Endothelial cell of umbilical vein (primary cell): ENCODE measurements at regions not wholly inside any gene's neighbourhood (a gene's known extent, or its start where the extent isn't known, plus 50 kb on each side); places are given as distances from the start of the nearest gene placed in this dataset.

ENCODE experiments used
- BruUV-seq: library from RNA; stranded (reverse); fragments of 400-500 nt; replicated peaks from 2 replicates; lab custom pipeline; 2021; lab: Mats Ljungman, UMichigan
- CTCF ChIA-PET: fragments of 300-600, 350-600 bp; sonication (Branson Sonifier 250); formaldehyde crosslinking; loops from one replicate; lab custom pipeline; 2021; ENCODE audit warnings: antibody characterized with exemption, inconsistent platforms; lab: Charles Lee
- POLR2A ChIA-PET: fragments of 300-600, 350-600 bp; sonication (Branson Sonifier 250); formaldehyde crosslinking; loops from one replicate; lab custom pipeline; 2021; ENCODE audit warnings: antibody characterized with exemption, inconsistent platforms; lab: Charles Lee
- DNase-seq: peaks from one replicate; pipeline ENCODE4 v3.0.0-alpha.2; 2011; ENCODE audit warnings: low read depth, low spot score
- FAIRE-seq: peaks from 2 replicates; lab custom pipeline; 2011; peaks lifted over from hg19 to GRCh38; lab: Jason Lieb, UNC
- H2AFZ ChIP-seq: 2 replicates; pipeline ENCODE4 v1.6.0; 2012; ENCODE audit warnings: low read depth, low read length, control low read depth, inconsistent platforms
- H3K27ac ChIP-seq: 2 replicates; pipeline ENCODE4 v1.5.1; 2011; ENCODE audit warnings: low read depth, mild to moderate bottlenecking, control low read depth, low read length, moderate library complexity; ENCODE audit not compliant: insufficient read depth
- H3K27me3 ChIP-seq, 2 experiments: 2 replicates each; pipeline versions ENCODE4 v1.6.0 to v1.6.1; 2011; ENCODE audit warnings: low read length in 2 of 2, mixed read lengths in 1 of 2; ENCODE audit not compliant: control insufficient read depth in 2 of 2, insufficient read depth in 2 of 2
- H3K36me3 ChIP-seq, 2 experiments: 2 replicates in 1 of 2; 3 replicates in 1 of 2; pipeline ENCODE4 v1.5.1; 2011; ENCODE audit warnings: low read length in 2 of 2, mild to moderate bottlenecking in 1 of 2, moderate library complexity in 1 of 2; ENCODE audit not compliant: control insufficient read depth in 2 of 2, insufficient read depth in 2 of 2; ENCODE audit errors: extremely low read depth in 1 of 2
- H3K4me1 ChIP-seq: 3 replicates; pipeline ENCODE4 v1.5.1; 2011; ENCODE audit warnings: mild to moderate bottlenecking, low read length; ENCODE audit not compliant: control insufficient read depth, insufficient read depth; ENCODE audit errors: extremely low read depth
- H3K4me2 ChIP-seq: 2 replicates; pipeline ENCODE4 v1.6.1; 2011; ENCODE audit warnings: low read length, control low read depth, mixed read lengths; ENCODE audit not compliant: insufficient read depth
- H3K4me3 ChIP-seq, 3 experiments: fragments of 200-600 bp in 1 of 3; sonication (generic), shearing (Covaris generic) in 1 of 3; replicated peaks in 1 of 3; 2 replicates each; pipeline ENCODE4 v1.5.1; 2011 to 2016; ENCODE audit warnings: control low read depth in 3 of 3, low read length in 3 of 3, mild to moderate bottlenecking in 2 of 3, inconsistent platforms in 1 of 3, low read depth in 1 of 3, moderate library complexity in 1 of 3; ENCODE audit not compliant: insufficient read depth in 1 of 3
- H3K79me2 ChIP-seq: 2 replicates; pipeline ENCODE4 v1.6.0; 2012; ENCODE audit warnings: low read length, inconsistent platforms; ENCODE audit not compliant: control insufficient read depth, insufficient read depth
- H3K9ac ChIP-seq: replicated peaks from 2 replicates; pipeline ENCODE3; 2011; ENCODE audit warnings: low read length, control low read depth; ENCODE audit not compliant: insufficient read depth; ENCODE audit errors: extremely low read depth
- H3K9me1 ChIP-seq: replicated peaks from 3 replicates; pipeline ENCODE4 v1.6.0; 2011; ENCODE audit warnings: mild to moderate bottlenecking, low read length; ENCODE audit not compliant: control insufficient read depth, insufficient read depth; ENCODE audit errors: extremely low read depth
- H3K9me3 ChIP-seq: replicated peaks from 2 replicates; pipeline ENCODE4 v1.5.1; 2012; ENCODE audit warnings: low read length, inconsistent platforms; ENCODE audit not compliant: control insufficient read depth, insufficient read depth
- H4K20me1 ChIP-seq: replicated peaks from 2 replicates; pipeline ENCODE3; 2011; ENCODE audit warnings: mild to moderate bottlenecking, low read length; ENCODE audit not compliant: control insufficient read depth, insufficient read depth; ENCODE audit errors: extremely low read depth
- EZH2 ChIP-seq: IDR thresholded peaks from 2 replicates; pipeline ENCODE4 v1.6.1; 2012; ENCODE audit warnings: borderline replicate concordance, low read depth, mild to moderate bottlenecking, moderate library complexity, low read length, inconsistent platforms; ENCODE audit not compliant: severe bottlenecking
- FOS ChIP-seq: IDR thresholded peaks from 2 replicates; pipeline ENCODE4 v1.6.1; 2011; ENCODE audit warnings: mild to moderate bottlenecking, low read length, moderate library complexity, borderline replicate concordance; ENCODE audit not compliant: insufficient read depth
- GATA2 ChIP-seq: IDR thresholded peaks from 2 replicates; pipeline ENCODE4 v1.7.0; 2011; ENCODE audit warnings: low read depth, mild to moderate bottlenecking, moderate library complexity, mixed read lengths, low read length; ENCODE audit not compliant: insufficient read length, insufficient read depth
- JUN ChIP-seq: IDR thresholded peaks from 2 replicates; pipeline ENCODE4 v1.6.1; 2011; ENCODE audit warnings: borderline replicate concordance, low read depth; ENCODE audit not compliant: insufficient read length, insufficient read depth
- MYC ChIP-seq: IDR thresholded peaks from one replicate; pipeline ENCODE4 v1.6.1; 2011; ENCODE audit warnings: mild to moderate bottlenecking, low read depth, low read length
- POLR2A ChIP-seq: IDR thresholded peaks from 2 replicates; pipeline ENCODE4 v1.6.1; 2012; ENCODE audit warnings: low read depth, mild to moderate bottlenecking, control low read depth, low read length
- POLR2AphosphoS5 ChIP-seq: IDR thresholded peaks from 2 replicates; pipeline ENCODE4 v1.6.1; 2012; ENCODE audit warnings: low read depth, mild to moderate bottlenecking, control low read depth, low read length, moderate library complexity; ENCODE audit not compliant: insufficient read depth
- dilution Hi-C: fragments of 300-500 bp; cut with MboI; formaldehyde crosslinking; loops from one replicate; pipeline ENCODE4 v1.15.0; 2019; ENCODE audit warnings: low sequenced_read_pairs; ENCODE audit not compliant: extremely low pct_ligation_motif_present
- intact Hi-C: fragments of 100-400 bp; cut with micrococcal nuclease; formaldehyde crosslinking; loops from one replicate; pipeline ENCODE4 v1.10.0; 2022
- TF ChIP-seq, protein P1 (sequence below): IDR thresholded peaks from 2 replicates; pipeline ENCODE4 v1.6.1; 2011; ENCODE audit not compliant: insufficient read depth, insufficient read length
- TF ChIP-seq, protein P2 (sequence below), 2 donors: IDR thresholded peaks; 1 replicate in 1 of 2; 2 replicates in 1 of 2; pipeline ENCODE4 v1.5.1; 2011; ENCODE audit warnings: low read length in 2 of 2, mild to moderate bottlenecking in 2 of 2, moderate library complexity in 2 of 2, control low read depth in 1 of 2, inconsistent platforms in 1 of 2, low read depth in 1 of 2; ENCODE audit not compliant: insufficient read depth in 1 of 2; ENCODE audit errors: extremely low read depth in 1 of 2

DNA sequence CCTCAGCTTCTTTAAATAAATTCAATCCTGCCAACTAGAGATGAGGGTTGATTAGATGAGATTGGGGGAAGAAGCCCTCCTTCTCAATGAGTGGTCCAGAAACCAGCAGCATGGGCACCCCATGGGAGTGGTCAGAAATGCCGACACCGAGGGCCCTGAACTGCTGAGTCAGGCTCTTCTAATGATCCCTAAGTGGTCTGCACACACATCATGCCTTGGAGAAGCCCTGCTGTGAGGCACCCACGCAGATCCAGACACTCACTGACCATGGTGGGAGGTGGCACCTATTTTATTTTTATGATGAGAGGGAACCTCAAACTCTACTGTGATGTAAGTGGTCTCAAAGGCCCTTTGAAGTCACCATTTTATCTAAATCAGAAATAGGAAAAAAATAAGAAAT lies 72.3 kb upstream of the BOD1 start:
- no peaks in the 10 kb centered on the region for H3K27me3 ChIP-seq
- no peaks in the 10 kb centered on the region for H3K79me2 ChIP-seq
- H3K9ac ChIP-seq = no peak overlapping the region
- no peak overlapping the region for H3K4me3 ChIP-seq
- BruUV-seq = no TSS peak
- CTCF ChIA-PET = interaction anchor here (1.1 to 1.8 kb wide), 2 partner anchors 153 to 285 kb away, joined by 3 to 6 read pairs; no protein-coding TSS in a partner anchor
- intact Hi-C loops (no loop called here), dilution Hi-C loops (no loop called here)
- no peak for FAIRE-seq
- no peak overlapping the region for H3K4me2 ChIP-seq
- H2AFZ ChIP-seq = no peak overlapping the region
- H3K9me3 ChIP-seq = no peaks in the 10 kb centered on the region
- no peaks in the 10 kb centered on the region for H3K4me1 ChIP-seq
- no peak overlapping the region for H3K27ac ChIP-seq
- no peaks in the 10 kb centered on the region for H3K36me3 ChIP-seq
- no peak for DNase-seq
- TF ChIP-seq MYC (no peak), GATA2 (no peak), FOS (no peak), JUN (no peak), POLR2AphosphoS5 (no peak), EZH2 (no peak), POLR2A (no peak)
- TF ChIP-seq, protein P1, sequence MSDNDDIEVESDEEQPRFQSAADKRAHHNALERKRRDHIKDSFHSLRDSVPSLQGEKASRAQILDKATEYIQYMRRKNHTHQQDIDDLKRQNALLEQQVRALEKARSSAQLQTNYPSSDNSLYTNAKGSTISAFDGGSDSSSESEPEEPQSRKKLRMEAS = no peak
- TF ChIP-seq, protein P2, sequence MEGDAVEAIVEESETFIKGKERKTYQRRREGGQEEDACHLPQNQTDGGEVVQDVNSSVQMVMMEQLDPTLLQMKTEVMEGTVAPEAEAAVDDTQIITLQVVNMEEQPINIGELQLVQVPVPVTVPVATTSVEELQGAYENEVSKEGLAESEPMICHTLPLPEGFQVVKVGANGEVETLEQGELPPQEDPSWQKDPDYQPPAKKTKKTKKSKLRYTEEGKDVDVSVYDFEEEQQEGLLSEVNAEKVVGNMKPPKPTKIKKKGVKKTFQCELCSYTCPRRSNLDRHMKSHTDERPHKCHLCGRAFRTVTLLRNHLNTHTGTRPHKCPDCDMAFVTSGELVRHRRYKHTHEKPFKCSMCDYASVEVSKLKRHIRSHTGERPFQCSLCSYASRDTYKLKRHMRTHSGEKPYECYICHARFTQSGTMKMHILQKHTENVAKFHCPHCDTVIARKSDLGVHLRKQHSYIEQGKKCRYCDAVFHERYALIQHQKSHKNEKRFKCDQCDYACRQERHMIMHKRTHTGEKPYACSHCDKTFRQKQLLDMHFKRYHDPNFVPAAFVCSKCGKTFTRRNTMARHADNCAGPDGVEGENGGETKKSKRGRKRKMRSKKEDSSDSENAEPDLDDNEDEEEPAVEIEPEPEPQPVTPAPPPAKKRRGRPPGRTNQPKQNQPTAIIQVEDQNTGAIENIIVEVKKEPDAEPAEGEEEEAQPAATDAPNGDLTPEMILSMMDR (IDR thresholded peaks at IDR 0.05; ENCODE audit: extremely low read depth in 1 of 2, insufficient read depth in 1 of 2, low read depth in 1 of 2, low read length in 2 of 2) = no peak
- POLR2A ChIA-PET = no interaction called here
- no peaks in the 10 kb centered on the region for H3K9me1 ChIP-seq
- no peaks in the 10 kb centered on the region for H4K20me1 ChIP-seq
